GM18505 (cell line): ENCODE measurements at regions not wholly inside any gene's neighbourhood (a gene's known extent, or its start where the extent isn't known, plus 50 kb on each side); places are given as distances from the start of the nearest gene placed in this dataset.
A peak's percentile ranks its signal among the peaks of the same experiment; 100 is the strongest.
"Not testable (repeated sequence)": the region's sequence is repeated elsewhere in the genome, so short reads cannot be mapped to it uniquely, and the experiment has no call there.

Experiments
- ATAC-seq: cut with Tn5 transposase; IDR thresholded peaks from one replicate; pipeline ENCODE4 v1.9.1; 2021; ENCODE audit not compliant: unreplicated experiment
- POLR2A ChIP-seq: IDR thresholded peaks from 4 replicates; pipeline ENCODE4 v1.6.1; 2011; ENCODE audit warnings: borderline replicate concordance; ENCODE audit not compliant: insufficient read depth, insufficient read length; ENCODE audit errors: extremely low read depth

- TF ChIP-seq POLR2A = no peak
- ATAC-seq = no peak
These were observed 227.8 kb upstream of the MOCS1 start for GRCh38 chr6:40162074-40162473.

- no peak for TF ChIP-seq POLR2A
- no peak for ATAC-seq
These were observed 226.6 kb upstream of the MOCS1 start for GRCh38 chr6:40160826-40161225.

- ATAC-seq = no peak
- TF ChIP-seq POLR2A = no peak
These were observed 225.6 kb upstream of the MOCS1 start for GRCh38 chr6:40159865-40160264.

DNA sequence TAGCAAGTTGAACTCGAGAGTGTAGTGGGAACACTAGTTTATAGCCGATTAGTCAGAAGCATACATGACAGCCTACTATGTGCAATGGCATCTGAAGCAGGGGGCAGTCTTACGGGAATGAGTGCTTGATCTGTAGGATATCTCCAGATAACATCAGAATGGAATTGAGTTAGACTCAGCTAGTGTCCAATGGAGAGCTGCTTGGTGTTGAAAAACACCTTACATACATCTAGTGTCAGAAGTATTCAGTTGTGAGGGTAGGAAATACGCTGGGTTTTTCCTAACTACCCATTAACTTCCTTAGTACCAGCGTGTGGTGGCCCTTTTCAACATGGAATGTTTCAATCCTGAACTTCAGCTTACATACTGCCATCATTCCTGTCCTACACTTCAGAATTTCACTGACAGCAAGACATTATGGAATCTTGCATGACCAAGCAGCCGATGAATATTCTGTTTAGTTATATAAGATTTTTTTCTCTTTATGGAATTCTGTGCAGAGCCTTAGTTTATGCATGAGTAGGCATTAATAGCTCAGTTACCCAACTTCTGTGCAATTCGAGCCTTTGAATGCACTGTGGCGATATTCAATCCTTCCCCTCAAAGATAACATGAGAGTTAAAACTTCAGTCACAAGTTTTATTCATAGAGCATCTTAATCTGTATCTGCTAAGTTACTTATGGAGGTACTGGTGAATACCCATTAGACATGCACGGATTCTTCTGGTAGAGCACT, 218.6 kb upstream of the MOCS1 start:
- no peak for ATAC-seq
- TF ChIP-seq POLR2A = no peak

DNA sequence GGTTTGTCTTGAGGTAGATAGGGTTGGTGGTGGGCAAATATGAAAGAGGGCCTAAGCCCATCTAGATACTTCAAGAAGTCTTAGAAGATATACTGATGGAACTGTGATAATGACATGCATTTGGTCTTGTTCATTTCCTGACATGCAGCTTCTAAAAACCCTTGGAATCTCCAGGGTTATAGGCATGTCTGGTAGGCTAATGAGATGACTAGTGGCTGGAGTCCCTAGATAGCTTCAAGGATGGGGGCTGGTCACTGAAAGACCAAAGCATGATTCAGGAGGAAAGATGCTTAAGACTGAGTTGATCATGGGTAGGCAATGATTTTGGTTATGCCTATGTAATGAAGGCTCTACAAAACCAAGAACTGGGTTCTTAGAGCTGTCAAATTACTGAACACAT, 217.9 kb upstream of the MOCS1 start:
- no peak for ATAC-seq
- TF ChIP-seq POLR2A = no peak

GRCh38 chr6:40148882-40149573, 214.8 kb upstream of the MOCS1 start:
- no peak for TF ChIP-seq POLR2A
- peak; percentile 97 for ATAC-seq

DNA sequence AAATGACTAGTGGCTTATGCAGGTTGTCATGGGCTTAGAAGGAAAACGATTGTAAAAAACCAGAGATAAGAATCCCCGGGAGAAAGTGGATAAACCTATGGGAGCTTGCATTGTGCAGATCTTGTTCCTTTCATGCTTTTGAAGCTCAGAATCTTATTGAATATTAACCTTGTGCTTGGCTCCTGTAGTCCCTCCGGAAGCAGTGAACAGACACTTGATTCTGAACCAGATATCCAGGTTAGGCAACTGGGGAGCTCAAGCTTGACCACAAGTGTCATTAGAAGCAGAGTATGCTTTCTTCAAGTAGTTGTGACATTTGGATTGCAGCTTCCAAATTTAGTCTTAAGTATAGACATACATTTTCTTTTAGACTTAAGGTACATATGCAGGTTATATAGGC, 212.6 kb upstream of the MOCS1 start:
- no peak for ATAC-seq
- no peak for TF ChIP-seq POLR2A

DNA sequence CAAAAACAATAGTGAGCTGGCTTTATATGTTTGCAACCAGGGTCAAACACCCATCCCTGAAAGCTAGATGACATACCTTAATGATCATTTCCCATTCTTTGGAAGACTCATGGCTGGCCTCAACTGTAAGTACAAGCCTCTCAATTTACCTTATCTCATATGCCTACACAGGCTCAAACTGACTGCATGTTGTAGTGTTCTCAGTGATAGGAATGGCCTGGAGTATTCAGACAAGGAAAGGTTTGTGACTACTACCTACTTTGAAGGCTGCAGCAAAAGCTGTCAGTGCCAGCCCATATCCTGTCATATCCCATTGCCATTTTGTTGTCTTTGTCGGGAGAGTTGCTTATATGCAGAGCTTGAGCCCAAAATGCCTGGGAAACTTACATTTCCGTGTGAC, 205.2 kb upstream of the MOCS1 start:
- no peak for TF ChIP-seq POLR2A
- no peak for ATAC-seq

DNA sequence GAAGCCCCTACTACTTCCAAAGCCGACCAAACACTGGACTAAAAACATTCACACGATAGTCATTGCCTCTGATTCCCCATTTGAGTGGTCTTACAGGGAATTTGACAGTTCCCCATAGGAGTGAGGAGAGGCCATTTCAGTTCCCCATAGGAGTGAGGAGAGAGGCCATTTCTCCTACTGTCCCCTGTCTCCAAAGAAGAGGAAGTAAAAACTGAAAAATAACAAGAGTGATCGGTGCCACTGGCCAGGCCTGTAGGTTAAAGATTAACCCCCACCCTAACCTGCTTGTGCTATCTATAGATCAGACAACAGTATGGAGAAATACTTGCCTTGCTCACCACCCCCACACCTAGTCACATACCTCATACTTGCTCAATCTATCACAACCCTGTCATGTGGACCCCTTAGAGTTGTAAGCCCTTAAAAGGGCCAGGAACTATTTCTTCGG, 204.0 kb upstream of the MOCS1 start:
- no peak for ATAC-seq
- TF ChIP-seq POLR2A = no peak

- no peak for TF ChIP-seq POLR2A
These were observed 201.3 kb upstream of the MOCS1 start for GRCh38 chr6:40135491-40136072.

DNA sequence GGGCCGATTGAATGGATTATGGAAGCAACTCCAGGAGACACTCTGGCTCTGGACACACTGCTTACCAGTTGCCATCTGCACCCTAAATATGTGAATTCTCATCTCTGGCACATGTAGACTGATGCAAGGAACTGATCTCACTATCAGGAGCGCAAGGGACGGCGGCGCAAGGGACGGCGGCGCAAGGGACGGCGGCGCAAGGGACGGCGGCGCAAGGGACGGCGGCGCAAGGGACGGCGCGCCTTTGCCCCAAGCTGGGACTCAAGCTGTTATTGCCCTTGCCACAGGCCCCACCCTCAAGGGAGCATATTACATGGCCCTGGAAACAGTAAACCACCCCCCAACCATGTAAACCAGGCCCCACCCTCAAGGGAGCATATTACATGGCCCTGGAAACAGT, 199.7 kb upstream of the MOCS1 start:
- ATAC-seq = not testable (repeated sequence)

More at GRCh38 chr6:40135491-40136072, 201.3 kb upstream of the MOCS1 start:
- no peak for ATAC-seq

DNA sequence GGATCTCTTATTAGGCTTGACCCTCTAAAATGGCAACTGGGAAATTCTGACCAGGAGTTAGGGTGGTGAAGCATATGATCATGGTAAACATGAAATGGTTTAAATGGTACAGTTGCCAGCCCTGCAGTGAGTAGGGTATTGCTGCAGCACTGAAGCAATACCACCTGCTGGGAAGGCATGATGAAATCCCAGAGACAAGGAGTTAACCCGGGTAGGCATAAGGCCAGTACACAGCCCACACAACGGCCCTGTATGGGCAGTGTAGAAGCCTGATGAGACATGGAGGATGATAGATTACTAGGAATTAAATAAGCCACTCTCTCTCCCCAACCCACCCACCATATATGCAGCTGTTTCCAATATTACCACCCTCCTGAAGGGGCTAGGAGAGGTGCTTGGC, 197.4 kb upstream of the MOCS1 start:
- no peak for ATAC-seq
- no peak for TF ChIP-seq POLR2A

DNA sequence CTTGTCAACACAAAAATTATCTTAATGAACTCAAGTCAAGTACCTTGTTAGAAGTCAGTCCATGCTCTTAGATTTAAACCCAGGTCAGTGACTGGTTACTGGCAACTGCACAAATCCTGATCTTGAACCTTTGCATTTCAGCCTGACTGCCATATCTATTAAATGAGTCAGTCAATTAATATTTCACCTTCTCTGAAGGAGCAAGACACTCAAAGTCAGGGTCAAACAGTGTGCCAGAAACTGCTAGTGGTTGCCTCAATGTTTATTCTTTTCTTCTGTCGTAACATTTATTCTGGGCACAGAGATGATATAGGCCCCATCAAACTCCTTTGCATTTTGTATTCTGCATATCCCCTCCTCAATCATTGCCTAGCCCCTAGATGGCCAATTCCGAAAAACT, 193.9 kb upstream of the MOCS1 start:
- ATAC-seq = no peak
- TF ChIP-seq POLR2A = no peak
